Eye (tissue), 1 donor: ENCODE measurements at regions not wholly inside any gene's neighbourhood (a gene's known extent, or its start where the extent isn't known, plus 50 kb on each side); places are given as distances from the start of the nearest gene placed in this dataset.

ENCODE experiments used
- DNase-seq: peaks from one replicate; pipeline ENCODE4 v3.0.0-alpha.2; 2015

DNA sequence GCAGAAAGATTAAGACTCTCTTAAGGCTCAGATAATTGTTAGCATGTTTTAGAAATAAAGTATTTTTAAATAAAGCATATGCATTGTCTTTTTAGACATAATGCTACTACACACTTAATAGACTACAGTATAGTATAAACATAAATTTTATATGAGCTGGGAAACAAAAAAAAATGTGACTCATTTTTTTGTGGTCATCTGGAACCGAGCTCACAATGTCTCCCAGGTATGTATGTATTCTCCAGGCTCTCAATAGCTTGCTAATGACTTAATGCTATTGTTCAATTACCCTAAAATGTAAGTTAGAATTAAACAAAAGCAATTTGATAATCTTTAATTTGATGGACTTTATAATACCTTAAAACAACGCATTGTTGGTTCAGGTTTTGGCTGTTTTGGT lies 167.2 kb downstream of the NUP35 start:
- no peak for DNase-seq

DNA sequence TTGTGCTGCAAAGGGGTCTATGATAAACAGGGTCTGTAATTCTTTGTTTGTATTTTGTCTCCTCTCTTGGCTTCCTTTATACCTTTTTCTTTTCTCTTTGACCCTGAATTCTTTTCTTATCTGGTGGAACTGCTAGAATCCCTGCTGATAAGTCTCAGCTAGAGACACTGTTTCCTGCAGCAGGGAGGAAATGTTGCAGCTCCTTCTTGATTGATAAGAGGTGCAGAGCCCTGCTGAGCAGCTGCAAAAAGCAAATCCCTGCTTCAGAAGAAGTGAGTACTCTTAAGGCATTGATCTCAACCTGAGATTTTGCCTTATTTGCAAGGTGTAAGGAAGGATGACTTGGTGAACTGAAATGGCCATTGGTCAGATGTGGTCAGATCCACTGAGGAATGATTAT lies 167.8 kb downstream of the NUP35 start:
- no peak for DNase-seq

DNA sequence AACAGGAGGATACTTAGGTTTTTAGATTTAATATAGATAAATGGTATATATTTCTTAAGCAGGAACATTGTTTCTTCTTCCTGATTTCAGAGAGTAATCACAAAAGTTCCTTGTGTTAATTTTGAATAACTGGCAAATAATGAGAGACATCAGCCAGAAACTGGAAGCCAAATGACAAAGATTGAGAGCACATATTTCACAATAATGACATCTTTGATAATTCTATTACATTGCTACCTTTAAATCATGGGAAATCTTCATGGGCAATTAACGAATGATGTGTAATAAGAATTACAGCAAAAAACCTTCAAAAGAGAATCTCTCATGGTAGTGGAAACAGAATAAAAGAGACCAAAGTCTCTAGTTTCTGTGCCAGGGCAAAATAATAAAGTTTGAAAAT lies 215.1 kb downstream of the NUP35 start:
- DNase-seq, result no peak

DNA sequence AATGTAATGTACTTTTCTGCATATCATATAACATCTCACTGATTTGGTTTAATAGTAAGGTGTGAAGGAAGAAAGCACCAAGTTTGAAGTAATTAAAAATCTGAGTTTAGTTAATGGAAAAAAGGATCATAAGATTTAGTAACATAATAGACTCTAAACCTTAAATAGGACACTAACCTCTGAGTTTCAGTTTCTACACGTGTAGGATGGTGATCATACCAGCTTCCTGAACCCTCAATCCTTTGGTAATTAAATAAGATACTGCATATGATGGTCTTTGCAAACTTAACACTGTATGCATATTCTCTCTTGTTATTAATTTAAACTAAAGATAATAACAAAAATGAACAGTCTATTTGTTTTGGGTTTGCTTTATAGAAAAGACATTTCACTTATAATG lies 216.8 kb downstream of the NUP35 start:
- no peak for DNase-seq

DNA sequence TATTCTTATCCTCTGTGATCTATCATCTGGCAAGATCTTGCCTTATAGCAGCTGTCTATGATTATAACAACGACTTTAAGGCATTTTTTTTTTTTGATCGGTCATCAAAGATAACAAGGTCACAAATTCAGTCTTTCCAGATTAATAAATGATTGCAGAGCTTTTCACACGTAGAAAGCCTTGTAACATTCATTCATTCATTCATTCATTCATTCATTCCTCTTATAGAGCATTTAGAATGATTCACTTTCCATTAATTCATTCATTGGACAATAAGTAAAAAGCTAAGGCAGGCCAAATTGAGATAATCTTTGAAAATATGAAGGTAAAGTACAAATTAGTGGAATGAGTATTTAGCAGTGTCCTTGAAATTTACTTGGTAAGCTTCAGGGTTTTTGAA lies 223.7 kb downstream of the NUP35 start:
- no peak for DNase-seq

DNA sequence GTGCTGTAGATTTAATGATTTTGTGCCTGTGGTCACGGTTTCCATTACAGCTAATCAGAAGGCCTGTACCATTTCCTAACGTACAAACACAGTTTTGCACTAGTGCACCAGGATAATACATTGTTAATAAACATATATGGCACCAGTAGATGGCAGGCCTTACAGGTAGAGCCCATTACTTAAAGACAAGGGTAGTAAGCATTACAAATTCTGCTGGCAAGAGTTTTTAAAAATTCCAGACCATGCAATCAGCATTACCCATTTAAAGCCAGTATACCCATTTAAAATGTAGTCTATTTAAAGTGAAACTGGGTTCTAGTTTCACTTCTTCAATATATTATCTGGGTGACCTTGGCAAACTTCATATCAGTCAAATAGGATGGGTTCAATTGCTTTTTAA lies 224.2 kb downstream of the NUP35 start:
- DNase-seq, result no peak

DNA sequence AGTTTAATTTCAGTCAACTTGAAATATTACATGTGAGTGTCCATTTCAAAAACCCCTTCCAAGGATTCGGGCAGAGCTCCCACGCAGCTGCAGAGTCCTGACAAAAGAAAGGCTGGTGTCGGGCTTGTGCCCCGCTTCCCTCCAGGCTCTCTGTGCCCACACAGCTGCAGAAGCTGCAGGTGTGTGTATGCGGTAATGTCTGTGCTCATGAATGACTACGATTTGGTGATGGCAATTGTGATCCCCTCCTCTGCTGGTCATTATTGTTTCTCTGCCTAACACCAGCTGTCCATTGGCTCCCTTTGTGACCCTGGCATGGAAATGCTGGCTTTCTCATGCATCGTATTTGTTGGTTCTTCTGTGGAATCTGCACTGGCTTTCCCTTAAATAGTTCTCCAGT lies 224.8 kb downstream of the NUP35 start:
- DNase-seq, result no peak

DNA sequence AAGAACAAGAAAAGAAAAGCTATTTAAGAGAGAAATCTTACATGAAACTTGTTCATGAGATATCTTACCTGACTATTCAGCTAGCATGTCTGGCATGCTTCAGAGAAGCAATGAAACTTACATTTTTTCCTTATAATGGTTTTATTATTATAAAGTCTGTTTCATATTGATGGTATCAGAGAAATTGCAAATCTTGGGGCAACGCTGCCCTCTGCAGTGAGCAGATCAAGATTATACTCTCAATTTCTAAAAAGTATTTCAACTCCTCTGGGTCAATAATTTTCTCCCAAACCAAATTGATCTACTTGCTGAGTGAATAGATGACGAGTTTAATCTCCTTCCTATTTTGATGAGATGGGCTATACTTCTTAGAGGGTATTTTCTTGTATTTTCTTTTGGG lies 235.6 kb downstream of the NUP35 start:
- DNase-seq, result no peak

DNA sequence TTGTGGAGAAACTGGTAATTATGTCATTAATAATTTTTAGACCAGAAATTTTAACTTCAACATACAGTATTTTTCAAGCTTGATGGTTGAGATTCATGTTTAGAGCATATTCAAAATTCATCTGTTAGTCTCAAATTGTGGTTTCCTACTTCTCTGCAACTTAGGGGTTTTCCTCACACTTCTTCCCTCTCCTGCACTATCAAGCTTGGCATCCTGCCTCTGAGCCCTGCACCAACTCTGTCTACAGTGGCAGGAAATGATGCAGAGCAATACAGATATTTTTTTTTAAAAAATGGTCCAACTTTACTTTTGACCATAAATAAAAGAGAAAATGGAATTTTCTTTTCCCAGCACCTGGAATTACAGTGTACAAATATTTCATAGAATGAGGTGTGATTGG lies 247.3 kb downstream of the NUP35 start:
- no peak for DNase-seq

DNA sequence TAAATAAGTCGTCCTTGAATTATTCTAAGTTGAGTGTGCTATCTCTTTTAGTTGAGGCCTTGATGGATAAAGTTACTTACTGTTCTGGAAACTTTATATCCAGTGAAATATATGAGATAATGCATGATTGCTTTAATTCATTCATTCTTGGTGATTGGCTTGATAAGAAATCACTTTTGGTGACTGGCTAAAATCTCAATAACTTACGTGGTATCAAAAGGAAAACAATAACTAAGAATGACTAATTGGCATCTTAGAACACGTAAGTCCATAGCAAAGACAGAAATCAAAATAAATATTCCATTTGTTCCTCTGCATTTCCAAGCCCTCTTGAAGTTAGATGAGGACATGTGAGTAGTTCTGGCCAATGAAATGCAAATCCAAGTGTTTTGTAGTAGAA lies 251.6 kb downstream of the NUP35 start:
- DNase-seq, result no peak

DNA sequence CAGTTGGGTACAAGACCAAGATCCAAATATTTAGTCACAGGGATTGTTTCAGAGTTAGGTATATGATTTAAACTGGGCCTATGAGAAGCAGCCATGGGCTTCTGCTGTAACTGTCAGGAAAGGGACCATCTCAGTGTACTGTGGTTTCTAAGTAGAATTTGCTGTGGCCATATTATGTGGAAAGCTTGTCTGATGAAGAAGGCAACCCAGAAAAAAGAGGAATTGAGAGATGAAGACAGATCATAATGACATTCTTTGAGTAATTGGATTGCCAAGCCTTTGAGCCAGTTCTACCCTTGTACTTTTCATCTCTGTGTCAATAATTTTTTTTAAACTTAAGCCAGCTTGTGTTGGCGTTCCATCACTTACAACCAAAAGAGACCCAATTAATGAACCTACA lies 259.6 kb downstream of the NUP35 start:
- no peak for DNase-seq

DNA sequence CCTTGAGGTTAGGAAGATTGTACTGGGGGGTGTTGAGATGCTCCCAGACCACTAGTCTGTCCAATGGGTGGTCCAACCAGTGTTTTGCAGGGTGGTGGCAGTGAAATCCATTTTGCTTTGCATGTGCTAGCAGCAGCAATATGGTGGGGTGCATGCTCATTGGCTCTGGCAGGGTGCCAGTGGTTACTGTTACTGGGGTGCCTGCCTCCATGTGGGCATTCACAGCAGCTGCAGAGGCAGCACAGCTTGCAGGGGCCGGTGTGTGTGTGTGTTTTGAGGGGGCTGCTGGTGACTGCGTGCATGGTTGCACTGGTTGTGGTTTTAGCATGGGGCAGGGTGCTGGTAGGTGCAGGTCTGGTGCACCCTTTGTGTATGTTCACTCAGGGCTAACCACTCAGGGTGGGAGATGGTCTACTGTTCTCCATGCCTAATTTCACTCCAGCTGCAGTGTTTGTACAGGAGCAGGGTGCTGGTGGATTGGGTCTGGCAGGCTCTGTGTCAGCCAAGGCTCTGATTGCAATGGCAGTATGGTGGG lies 265.4 kb downstream of the NUP35 start:
- no peak for DNase-seq

DNA sequence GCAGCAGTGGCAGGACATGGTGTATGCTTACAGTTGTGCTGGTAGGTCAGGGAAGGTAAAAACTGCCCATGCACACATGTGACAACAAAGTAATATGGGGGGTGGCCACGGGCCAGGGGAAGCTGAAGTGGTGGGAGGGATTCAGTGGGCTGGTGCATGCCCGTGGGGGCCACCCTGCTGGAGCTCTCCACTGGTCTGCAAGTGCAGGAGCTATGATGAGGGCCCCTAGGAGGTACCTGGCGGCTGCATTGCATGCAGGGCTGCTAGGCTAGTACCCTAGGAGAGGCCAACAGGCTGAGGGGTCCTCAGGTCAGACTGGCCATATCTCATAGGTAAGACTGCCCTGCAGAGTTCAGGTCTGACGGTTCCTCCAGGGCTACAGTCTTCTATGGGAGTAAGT lies 265.9 kb downstream of the NUP35 start:
- no peak for DNase-seq

DNA sequence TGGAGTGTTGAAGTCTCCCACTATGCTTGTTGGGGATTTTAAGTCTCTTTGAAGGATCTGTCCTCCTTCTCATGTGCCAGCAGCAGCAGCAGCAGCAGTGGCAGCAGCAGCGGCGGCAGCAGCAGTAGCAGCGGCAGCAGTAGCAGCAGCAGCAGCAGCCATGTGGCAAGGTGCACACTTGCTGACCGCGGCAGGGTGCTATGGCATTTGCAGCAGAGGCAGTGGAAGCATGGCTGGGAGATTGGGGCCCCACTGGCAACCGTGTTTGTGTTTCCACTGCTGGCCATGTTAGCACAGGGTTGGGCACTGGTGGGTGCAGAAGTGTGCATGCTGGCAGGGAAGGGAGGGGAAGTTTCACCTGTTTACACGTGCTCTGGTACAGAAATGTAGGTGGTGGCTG lies 280.1 kb downstream of the NUP35 start:
- DNase-seq, result no peak

DNA sequence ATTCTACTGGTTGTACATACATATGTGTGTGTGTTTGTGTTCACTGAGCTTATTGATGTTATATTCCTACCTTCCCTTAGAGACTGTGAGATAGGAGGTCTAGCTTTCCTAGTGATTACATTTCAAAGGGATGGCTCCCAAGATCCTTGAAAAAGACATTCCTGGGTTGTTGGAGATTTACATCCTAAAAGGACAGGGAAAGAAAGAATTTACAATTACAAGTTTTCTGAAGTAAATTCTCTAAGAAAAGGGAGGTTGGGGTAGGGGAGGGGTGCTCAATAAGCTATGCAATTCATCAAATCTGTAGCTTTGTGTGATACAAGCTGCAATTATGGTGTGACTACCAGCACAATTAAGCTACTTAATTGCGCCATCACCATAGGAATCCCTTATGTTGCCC lies 284.3 kb downstream of the NUP35 start:
- DNase-seq, result no peak

DNA sequence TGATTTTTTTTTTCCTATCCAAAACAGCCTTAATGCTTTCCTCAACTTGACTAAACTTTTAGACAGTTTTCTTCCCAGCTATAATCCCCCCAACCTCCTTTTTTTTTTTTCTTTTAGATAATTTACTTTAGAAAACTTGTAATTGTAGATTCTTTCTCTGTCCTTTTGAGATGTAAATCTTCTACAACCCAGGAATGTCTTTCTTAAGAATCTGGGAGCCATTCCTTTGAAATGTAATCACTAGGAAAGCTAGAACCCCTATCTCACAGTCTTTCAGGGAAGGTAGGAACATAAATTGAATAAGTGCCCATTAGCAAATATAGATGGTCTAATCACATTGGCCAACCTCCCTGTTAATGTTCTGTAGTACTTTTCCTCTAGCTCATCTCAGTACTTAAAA lies 285.4 kb downstream of the NUP35 start:
- DNase-seq, result no peak

DNA sequence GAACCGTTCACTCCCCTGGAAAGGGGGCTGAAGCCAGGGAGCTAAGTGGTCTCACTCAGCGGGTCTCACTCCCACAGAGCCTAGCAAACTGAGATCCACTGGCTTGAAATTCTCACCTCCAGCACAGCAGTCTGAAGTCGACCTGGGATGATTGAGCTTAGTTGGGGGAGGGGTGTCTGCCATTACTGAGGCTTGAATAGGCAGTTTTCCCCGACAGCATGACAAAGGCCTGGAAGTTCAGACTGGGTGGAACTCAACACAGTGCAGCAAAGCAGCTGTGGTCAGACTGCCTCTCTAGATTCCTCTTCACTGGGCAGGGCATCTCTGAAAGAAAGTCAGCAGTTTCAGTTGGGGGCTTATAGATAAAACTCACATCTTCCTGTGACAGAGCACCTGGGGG lies 292.5 kb downstream of the NUP35 start:
- DNase-seq, result no peak

DNA sequence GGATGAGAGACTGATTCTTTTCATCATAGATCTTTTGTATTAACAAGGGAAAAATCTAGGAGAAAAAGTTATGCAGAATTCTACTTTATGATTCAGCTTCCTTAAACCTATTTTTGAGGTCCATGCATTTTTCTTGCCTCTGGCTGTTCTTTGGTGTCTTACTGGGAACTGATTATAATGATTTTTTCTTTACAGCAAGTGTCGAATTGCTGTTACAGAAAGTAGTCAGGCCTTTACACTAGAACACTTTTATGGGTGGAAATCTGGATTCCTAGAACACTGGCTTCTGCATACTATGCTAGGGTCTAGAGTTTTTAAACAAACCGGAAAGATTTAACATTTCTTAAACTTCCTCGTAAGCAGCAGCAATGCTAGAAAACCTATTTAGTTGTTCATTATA lies 302.6 kb downstream of the NUP35 start:
- DNase-seq, result no peak

DNA sequence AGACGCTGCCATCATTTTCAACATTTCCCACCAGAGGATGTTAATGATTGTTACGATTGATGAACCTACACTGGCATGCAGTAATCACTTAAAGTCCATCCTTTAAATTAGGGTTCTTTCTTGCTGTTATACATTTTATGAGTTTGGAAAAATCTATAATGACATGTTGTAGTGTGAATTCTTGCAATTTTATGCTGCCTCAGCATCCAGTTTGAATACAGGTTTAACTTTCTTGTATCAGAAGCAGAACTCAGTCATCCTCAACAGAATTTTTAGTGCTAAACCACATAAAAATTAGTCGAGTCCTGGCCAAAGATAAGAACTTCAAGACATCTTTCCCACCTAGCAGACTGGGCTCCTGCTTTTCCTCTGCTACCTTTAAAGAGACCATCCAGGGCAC lies 303.3 kb downstream of the NUP35 start:
- DNase-seq, result no peak

DNA sequence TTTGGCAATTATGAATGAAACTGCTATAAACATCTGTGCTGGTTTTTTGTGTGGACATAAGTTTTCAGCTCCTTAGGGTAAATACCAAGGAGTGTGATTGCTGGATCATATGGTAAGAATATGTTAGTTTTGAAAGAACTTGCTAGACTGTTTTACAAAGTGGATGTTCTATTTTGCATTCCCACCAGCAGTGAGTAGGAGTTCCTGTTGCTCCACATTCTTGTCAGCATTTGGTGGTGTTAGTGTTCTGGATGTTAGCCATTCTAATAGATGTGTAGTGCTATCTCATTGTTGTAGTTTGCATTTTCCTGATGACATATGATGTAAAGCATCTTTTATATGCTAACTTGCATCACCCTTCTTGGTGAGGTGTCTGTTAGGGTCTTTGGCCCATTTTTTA lies 304.6 kb downstream of the NUP35 start:
- DNase-seq, result no peak

DNA sequence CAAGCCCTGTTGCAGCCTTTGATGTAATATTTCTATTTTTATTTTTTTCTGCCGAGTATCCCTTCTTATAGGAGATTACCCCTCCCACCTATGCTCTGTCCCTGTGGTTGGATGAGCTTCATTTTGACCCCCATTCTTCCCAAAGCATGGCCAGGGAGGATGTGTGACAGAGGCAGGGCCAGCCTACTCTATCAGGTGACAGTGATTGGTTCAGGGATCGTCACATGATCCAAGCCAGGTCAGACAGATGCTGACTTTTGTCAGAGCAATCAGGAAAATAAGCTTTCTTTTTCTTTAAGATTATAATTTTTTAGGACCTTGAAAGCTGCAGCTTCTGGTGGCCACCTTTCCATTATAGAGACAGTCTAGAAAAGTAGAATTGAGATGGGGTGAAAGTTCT lies 314.3 kb downstream of the NUP35 start:
- no peak for DNase-seq

DNA sequence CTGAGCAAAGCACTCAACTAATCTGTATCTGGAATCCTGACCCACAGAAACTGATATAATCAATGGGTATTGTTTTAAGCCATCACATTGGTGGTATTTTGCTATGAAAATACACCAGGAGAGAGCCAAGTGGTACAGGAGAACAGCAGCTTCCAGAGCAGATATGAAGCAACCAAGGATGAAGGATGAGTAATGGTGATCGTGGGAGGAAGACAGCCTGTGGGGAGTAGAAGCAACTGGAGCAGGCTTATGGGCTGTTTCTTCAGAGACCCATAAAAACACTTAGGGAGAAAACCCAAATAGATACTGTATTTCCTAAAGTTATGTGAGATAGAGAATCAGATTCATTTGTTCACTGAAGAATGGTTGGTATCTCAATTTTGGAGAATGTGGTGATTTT lies 330.8 kb downstream of the NUP35 start:
- no peak for DNase-seq

DNA sequence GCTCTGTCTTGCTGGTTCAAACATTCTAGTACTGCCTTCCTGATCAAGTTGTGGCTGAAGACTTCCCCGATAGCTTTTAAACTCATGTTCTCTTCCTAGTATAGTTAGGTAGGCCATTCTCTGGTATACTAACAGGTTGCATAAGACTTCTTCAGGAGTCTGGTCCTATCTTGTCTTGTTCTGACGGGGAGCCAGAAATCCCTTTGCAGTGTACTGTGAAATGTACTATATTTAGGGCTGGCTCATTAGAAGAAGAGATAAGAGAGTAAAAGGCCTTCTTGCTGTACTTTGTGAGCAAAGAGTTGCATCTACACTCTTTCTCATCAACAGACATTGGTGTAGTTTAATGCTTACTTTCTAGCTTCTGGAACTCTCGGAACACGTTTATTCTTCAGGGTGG lies 331.9 kb downstream of the NUP35 start:
- no peak for DNase-seq

DNA sequence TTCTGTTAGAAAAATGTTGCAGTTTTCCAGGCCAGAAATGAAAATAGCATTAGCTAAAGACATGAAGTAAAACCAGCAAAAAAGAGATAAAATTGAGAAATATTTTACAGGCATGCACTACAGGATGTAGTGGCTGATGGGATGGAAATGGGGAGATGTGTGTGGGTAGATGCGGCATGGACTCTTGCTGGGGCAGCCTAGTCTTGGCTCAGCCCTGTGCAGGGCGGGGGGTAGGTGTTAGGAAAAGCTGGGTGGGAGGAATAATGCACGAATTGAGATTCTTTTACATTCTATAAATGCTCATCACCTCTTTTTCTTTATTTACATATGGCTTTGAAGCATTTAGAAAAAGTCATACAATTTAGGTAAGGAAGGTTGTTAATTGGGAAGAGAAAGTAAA lies 334.2 kb downstream of the NUP35 start:
- no peak for DNase-seq

DNA sequence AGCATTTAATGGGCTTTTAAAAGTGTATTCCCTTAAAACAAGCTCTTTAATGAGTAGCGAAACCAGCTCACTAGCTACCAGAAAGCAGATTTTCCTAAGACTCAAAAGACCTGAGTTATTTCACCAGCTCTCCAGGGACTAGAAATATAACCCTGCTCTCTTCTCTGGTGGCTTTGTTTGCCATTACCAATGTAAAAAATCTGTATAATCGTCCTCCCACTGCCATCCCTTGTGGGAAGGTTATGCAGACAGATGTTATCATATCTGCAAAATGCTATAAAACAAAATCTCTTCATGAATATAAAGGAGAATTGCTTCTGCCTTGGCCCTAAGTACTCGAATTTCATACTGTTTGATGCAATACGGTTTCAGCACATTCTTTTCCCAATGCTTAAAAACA lies 335.2 kb downstream of the NUP35 start:
- DNase-seq, result no peak

DNA sequence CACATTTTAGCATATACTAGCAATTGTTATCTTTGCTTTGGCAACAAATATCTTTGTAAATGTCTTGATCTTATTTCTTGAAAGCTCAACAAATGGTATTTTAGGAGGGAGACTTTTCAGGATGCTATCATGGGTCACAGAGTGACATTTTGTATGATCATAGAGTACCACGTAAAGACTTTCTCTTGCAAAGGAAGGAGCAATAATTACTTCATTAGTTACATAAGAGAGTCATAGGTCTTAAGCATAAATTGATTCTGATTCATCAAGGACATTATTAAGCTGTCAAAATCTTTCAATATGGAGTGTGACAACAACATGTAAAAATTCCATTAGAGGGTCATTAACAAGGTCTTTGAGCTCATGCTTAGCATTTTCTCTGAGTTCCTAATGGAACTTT lies 339.6 kb downstream of the NUP35 start:
- DNase-seq, result peak; percentile 46
